ENCODE measurements at regions not wholly inside any gene's neighbourhood (a gene's known extent, or its start where the extent isn't known, plus 50 kb on each side); places are given as distances from the start of the nearest gene placed in this dataset.

GRCh38 chr4:186471441-186471840, 83.9 kb downstream of the MTNR1A start:
- TF ChIP-seq CTCF (IDR thresholded peaks at IDR 0.05) (no peak), POLR2A (IDR thresholded peaks at IDR 0.05) (no peak)
